Fibroblast of pulmonary artery (primary cell): ENCODE measurements at regions not wholly inside any gene's neighbourhood (a gene's known extent, or its start where the extent isn't known, plus 50 kb on each side); places are given as distances from the start of the nearest gene placed in this dataset.

Experiments
- DNase-seq: peaks from one replicate; pipeline ENCODE4 v3.0.0-alpha.2; 2010; ENCODE audit warnings: low read depth
- H3K4me3 ChIP-seq: replicated peaks from 2 replicates; pipeline ENCODE4 v1.5.1; 2011; ENCODE audit warnings: low read depth, mild to moderate bottlenecking, control low read depth, low read length, moderate library complexity
- TF ChIP-seq, protein P1 (sequence below): IDR thresholded peaks from 2 replicates; pipeline ENCODE4 v1.5.1; 2011; ENCODE audit warnings: mild to moderate bottlenecking, control low read depth, low read length, inconsistent platforms; ENCODE audit errors: missing control alignments

DNA sequence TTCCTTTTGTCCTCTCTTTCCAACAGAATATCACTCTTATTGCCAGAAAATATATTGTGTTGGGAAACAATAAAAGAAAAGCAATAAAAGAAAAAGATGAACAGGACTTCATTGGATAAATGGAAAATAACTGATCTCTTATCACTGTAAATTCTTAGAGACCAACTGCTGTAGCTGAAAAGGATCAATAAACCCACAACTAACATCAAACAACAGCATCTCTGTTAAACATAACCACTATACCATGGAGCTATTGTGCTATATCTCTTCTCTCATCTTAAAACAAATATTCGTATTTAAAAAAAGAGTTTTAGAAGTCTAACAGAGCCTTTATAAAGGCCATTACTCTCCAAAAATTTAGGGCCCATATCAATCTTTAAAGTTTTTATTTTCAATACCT, 502.4 kb downstream of the TMEM232 start:
- no peak overlapping the region for H3K4me3 ChIP-seq
- TF ChIP-seq, protein P1, sequence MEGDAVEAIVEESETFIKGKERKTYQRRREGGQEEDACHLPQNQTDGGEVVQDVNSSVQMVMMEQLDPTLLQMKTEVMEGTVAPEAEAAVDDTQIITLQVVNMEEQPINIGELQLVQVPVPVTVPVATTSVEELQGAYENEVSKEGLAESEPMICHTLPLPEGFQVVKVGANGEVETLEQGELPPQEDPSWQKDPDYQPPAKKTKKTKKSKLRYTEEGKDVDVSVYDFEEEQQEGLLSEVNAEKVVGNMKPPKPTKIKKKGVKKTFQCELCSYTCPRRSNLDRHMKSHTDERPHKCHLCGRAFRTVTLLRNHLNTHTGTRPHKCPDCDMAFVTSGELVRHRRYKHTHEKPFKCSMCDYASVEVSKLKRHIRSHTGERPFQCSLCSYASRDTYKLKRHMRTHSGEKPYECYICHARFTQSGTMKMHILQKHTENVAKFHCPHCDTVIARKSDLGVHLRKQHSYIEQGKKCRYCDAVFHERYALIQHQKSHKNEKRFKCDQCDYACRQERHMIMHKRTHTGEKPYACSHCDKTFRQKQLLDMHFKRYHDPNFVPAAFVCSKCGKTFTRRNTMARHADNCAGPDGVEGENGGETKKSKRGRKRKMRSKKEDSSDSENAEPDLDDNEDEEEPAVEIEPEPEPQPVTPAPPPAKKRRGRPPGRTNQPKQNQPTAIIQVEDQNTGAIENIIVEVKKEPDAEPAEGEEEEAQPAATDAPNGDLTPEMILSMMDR, result no peak
- no peak for DNase-seq

DNA sequence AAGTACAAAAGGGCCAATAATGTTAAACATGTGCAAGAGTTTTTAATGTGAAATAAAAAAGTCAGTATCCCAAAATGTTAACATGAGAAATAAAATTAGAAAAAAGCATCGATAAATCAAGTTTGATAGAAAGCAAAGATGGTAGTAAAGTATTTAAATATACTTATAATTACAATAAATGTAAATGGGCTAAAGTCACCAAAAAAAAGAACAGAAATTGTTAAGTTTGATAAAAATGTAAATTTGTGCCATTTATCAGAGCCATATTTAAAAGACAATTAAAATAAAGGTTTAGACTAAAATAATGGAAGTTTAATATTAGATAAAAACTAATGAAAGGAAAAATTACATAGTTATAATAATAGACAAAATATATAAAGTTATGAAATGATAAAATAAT, 500.5 kb downstream of the TMEM232 start:
- H3K4me3 ChIP-seq, result no peak overlapping the region
- no peak for DNase-seq
- TF ChIP-seq, protein P1, result no peak

DNA sequence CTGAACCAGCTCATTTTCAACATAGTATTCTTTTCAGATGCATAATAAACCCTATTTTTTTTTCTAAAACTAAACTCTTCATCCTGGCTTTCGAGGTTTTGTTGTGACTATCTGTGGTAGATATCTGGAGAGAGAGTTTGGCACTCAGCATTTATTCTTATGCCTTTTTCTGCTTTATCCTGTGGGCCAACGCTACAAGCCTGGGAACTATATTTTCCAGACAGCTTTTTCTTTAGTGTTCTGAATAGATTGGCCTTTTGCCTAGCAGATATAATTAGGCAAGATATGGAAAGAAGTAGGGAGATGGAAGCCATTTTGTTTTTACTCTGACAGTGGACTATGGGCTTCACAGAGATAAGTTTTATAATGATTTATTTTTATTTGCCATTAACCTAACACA, 486.7 kb downstream of the TMEM232 start:
- H3K4me3 ChIP-seq, result no peak overlapping the region
- DNase-seq, result no peak
- TF ChIP-seq, protein P1, result no peak

DNA sequence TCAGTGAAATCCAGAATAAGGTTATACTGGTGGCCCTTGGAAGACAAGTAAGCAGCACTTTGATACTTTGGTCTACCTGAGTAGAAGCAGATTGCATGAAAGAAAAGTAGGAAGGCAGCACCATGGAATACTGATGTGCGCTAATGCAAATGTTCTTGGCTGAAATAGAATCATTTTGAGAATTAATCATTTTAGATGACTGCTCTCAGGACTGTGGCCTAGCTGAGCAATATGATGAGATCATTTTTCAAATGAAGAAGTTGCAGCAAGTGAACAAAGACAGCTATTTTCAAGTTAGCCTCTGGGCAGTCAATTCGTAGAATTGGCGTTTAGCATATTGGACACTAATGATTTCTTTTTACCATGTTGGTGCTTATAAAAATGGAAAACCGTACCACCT, 483.5 kb downstream of the TMEM232 start:
- TF ChIP-seq, protein P1, result no peak
- no peak for DNase-seq

DNA sequence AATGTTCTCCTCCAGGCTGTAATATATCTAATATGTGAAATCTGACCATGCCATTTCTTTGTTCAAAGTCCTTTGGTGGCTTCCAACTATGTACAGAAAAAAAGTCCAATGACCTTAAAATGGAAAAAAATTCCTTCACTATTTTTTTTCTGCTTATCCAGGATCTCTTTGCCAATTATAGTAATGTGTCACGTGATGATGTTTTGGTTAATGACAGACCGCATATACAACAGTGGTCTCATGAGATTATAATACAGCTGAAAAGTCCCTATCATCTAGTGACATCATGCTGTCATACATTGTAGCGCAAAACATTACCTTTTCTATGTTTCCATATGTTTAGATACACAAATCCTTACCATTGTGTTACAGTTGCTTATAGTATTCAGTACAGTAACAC, 477.6 kb downstream of the TMEM232 start:
- no peak for DNase-seq
- TF ChIP-seq, protein P1, result no peak
- H3K4me3 ChIP-seq, result no peak overlapping the region

More for the DNA sequence above, 483.5 kb downstream of the TMEM232 start:
- no peak overlapping the region for H3K4me3 ChIP-seq

DNA sequence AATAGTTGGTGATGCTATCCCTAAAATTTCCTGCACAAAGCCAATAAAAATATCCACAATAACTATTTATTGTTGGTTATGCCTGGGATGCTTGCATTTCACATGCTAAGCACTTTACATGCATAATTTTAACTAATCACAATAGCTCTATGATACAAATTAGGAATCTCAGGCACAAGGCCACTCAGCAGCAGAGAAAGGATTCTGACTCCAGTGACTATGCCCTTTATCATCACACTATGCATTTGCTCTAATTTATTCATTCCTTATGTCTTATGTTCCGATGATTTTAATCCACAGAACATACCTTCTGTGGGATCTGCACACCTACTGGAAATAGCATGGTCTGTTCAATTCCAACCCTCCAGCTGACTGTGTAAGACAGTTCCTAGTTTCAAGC, 476.1 kb downstream of the TMEM232 start:
- no peak overlapping the region for H3K4me3 ChIP-seq
- DNase-seq, result no peak
- TF ChIP-seq, protein P1, result no peak

DNA sequence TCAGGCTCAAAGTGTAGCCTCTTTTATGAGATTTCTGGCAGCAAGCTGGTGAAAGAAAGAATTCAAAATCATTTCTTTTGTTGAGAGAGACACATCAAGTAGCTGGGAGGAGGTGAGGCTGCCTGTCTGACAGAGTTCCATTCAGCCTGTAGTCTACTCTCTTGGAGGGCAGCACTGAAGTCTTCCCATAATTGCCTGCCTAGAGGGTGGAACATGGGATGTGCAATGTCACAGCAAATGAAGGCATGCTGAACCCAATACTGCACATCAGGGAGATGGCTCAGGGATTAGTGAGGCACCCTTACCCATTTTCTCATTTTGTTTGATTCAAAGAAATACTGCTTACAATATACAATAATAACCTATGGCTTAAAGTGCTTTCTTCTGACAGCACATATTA, 475.7 kb downstream of the TMEM232 start:
- H3K4me3 ChIP-seq, result no peak overlapping the region
- DNase-seq, result no peak
- TF ChIP-seq, protein P1, result no peak
